Endothelial cell of umbilical vein (primary cell): ENCODE measurements at regions not wholly inside any gene's neighbourhood (a gene's known extent, or its start where the extent isn't known, plus 50 kb on each side); places are given as distances from the start of the nearest gene placed in this dataset.

Experiments used
- BruUV-seq: library from RNA; stranded (reverse); fragments of 400-500 nt; replicated peaks from 2 replicates; lab custom pipeline; 2021; lab: Mats Ljungman, UMichigan
- CTCF ChIA-PET: fragments of 300-600, 350-600 bp; sonication (Branson Sonifier 250); formaldehyde crosslinking; loops from one replicate; lab custom pipeline; 2021; ENCODE audit warnings: antibody characterized with exemption, inconsistent platforms; lab: Charles Lee
- POLR2A ChIA-PET: fragments of 300-600, 350-600 bp; sonication (Branson Sonifier 250); formaldehyde crosslinking; loops from one replicate; lab custom pipeline; 2021; ENCODE audit warnings: antibody characterized with exemption, inconsistent platforms; lab: Charles Lee
- DNase-seq: peaks from one replicate; pipeline ENCODE4 v3.0.0-alpha.2; 2011; ENCODE audit warnings: low read depth, low spot score
- FAIRE-seq: peaks from 2 replicates; lab custom pipeline; 2011; peaks lifted over from hg19 to GRCh38; lab: Jason Lieb, UNC
- H2AFZ ChIP-seq: 2 replicates; pipeline ENCODE4 v1.6.0; 2012; ENCODE audit warnings: low read depth, low read length, control low read depth, inconsistent platforms
- H3K27ac ChIP-seq: 2 replicates; pipeline ENCODE4 v1.5.1; 2011; ENCODE audit warnings: low read depth, mild to moderate bottlenecking, control low read depth, low read length, moderate library complexity; ENCODE audit not compliant: insufficient read depth
- H3K27me3 ChIP-seq, 2 experiments: 2 replicates each; pipeline versions ENCODE4 v1.6.0 to v1.6.1; 2011; ENCODE audit warnings: low read length in 2 of 2, mixed read lengths in 1 of 2; ENCODE audit not compliant: control insufficient read depth in 2 of 2, insufficient read depth in 2 of 2
- H3K36me3 ChIP-seq, 2 experiments: 2 replicates in 1 of 2; 3 replicates in 1 of 2; pipeline ENCODE4 v1.5.1; 2011; ENCODE audit warnings: low read length in 2 of 2, mild to moderate bottlenecking in 1 of 2, moderate library complexity in 1 of 2; ENCODE audit not compliant: control insufficient read depth in 2 of 2, insufficient read depth in 2 of 2; ENCODE audit errors: extremely low read depth in 1 of 2
- H3K4me1 ChIP-seq: 3 replicates; pipeline ENCODE4 v1.5.1; 2011; ENCODE audit warnings: mild to moderate bottlenecking, low read length; ENCODE audit not compliant: control insufficient read depth, insufficient read depth; ENCODE audit errors: extremely low read depth
- H3K4me2 ChIP-seq: 2 replicates; pipeline ENCODE4 v1.6.1; 2011; ENCODE audit warnings: low read length, control low read depth, mixed read lengths; ENCODE audit not compliant: insufficient read depth
- H3K4me3 ChIP-seq, 3 experiments: fragments of 200-600 bp in 1 of 3; sonication (generic), shearing (Covaris generic) in 1 of 3; replicated peaks in 1 of 3; 2 replicates each; pipeline ENCODE4 v1.5.1; 2011 to 2016; ENCODE audit warnings: control low read depth in 3 of 3, low read length in 3 of 3, mild to moderate bottlenecking in 2 of 3, inconsistent platforms in 1 of 3, low read depth in 1 of 3, moderate library complexity in 1 of 3; ENCODE audit not compliant: insufficient read depth in 1 of 3
- H3K79me2 ChIP-seq: 2 replicates; pipeline ENCODE4 v1.6.0; 2012; ENCODE audit warnings: low read length, inconsistent platforms; ENCODE audit not compliant: control insufficient read depth, insufficient read depth
- H3K9ac ChIP-seq: replicated peaks from 2 replicates; pipeline ENCODE3; 2011; ENCODE audit warnings: low read length, control low read depth; ENCODE audit not compliant: insufficient read depth; ENCODE audit errors: extremely low read depth
- H3K9me1 ChIP-seq: replicated peaks from 3 replicates; pipeline ENCODE4 v1.6.0; 2011; ENCODE audit warnings: mild to moderate bottlenecking, low read length; ENCODE audit not compliant: control insufficient read depth, insufficient read depth; ENCODE audit errors: extremely low read depth
- H3K9me3 ChIP-seq: replicated peaks from 2 replicates; pipeline ENCODE4 v1.5.1; 2012; ENCODE audit warnings: low read length, inconsistent platforms; ENCODE audit not compliant: control insufficient read depth, insufficient read depth
- H4K20me1 ChIP-seq: replicated peaks from 2 replicates; pipeline ENCODE3; 2011; ENCODE audit warnings: mild to moderate bottlenecking, low read length; ENCODE audit not compliant: control insufficient read depth, insufficient read depth; ENCODE audit errors: extremely low read depth
- FOS ChIP-seq: IDR thresholded peaks from 2 replicates; pipeline ENCODE4 v1.6.1; 2011; ENCODE audit warnings: mild to moderate bottlenecking, low read length, moderate library complexity, borderline replicate concordance; ENCODE audit not compliant: insufficient read depth
- GATA2 ChIP-seq: IDR thresholded peaks from 2 replicates; pipeline ENCODE4 v1.7.0; 2011; ENCODE audit warnings: low read depth, mild to moderate bottlenecking, moderate library complexity, mixed read lengths, low read length; ENCODE audit not compliant: insufficient read length, insufficient read depth
- JUN ChIP-seq: IDR thresholded peaks from 2 replicates; pipeline ENCODE4 v1.6.1; 2011; ENCODE audit warnings: borderline replicate concordance, low read depth; ENCODE audit not compliant: insufficient read length, insufficient read depth
- MAX ChIP-seq: IDR thresholded peaks from 2 replicates; pipeline ENCODE4 v1.6.1; 2011; ENCODE audit not compliant: insufficient read depth, insufficient read length
- MYC ChIP-seq: IDR thresholded peaks from one replicate; pipeline ENCODE4 v1.6.1; 2011; ENCODE audit warnings: mild to moderate bottlenecking, low read depth, low read length
- POLR2A ChIP-seq: IDR thresholded peaks from 2 replicates; pipeline ENCODE4 v1.6.1; 2012; ENCODE audit warnings: low read depth, mild to moderate bottlenecking, control low read depth, low read length
- POLR2AphosphoS5 ChIP-seq: IDR thresholded peaks from 2 replicates; pipeline ENCODE4 v1.6.1; 2012; ENCODE audit warnings: low read depth, mild to moderate bottlenecking, control low read depth, low read length, moderate library complexity; ENCODE audit not compliant: insufficient read depth
- dilution Hi-C: fragments of 300-500 bp; cut with MboI; formaldehyde crosslinking; loops from one replicate; pipeline ENCODE4 v1.15.0; 2019; ENCODE audit warnings: low sequenced_read_pairs; ENCODE audit not compliant: extremely low pct_ligation_motif_present
- intact Hi-C: fragments of 100-400 bp; cut with micrococcal nuclease; formaldehyde crosslinking; loops from one replicate; pipeline ENCODE4 v1.10.0; 2022

DNA sequence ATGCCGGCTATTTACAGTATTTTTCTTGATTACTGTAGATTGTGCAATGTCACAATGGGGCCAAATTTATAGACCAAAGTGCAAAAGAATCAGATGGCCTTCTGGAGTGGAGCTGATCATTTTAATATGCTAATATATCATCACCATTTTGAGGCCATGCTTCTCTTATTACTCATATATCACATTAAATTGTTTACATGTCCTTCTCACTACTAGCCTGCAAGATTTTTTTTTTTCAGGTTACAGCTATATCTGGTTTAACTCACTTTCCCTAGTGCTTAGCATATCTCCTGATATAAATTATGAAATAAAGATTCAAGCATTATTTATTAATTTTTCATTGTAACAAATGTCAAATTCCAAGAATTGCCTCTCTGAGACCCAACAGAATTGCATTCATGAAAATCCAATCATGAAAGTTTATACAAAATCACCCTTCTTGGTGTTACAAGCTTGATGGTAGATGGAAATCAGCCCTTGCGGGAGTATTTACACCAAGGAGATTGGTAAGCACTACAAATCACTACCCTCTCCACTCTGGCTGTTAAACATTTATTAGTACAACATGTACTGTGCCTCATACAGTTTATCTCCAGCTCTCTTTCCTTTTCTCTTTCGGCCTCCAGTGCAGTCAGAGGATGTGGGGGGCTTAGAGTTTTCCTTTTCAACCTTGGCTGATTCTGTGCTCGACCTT, 703.9 kb downstream of the BRINP1 start:
- no peaks in the 10 kb centered on the region for H4K20me1 ChIP-seq
- ChIA-PET POLR2A (no interaction called here), CTCF (no interaction called here)
- H2AFZ ChIP-seq: no peak overlapping the region
- no peak overlapping the region for H3K27ac ChIP-seq
- no peak overlapping the region for H3K4me3 ChIP-seq
- no peaks in the 10 kb centered on the region for H3K4me1 ChIP-seq
- no peaks in the 10 kb centered on the region for H3K9me1 ChIP-seq
- no peak for DNase-seq
- H3K4me2 ChIP-seq: no peak overlapping the region
- no peaks in the 10 kb centered on the region for H3K36me3 ChIP-seq
- H3K9me3 ChIP-seq: no peaks in the 10 kb centered on the region
- H3K27me3 ChIP-seq: no peaks in the 10 kb centered on the region
- no TSS peak for BruUV-seq
- dilution Hi-C loops: no loop called here
- TF ChIP-seq MAX: no peak
- TF ChIP-seq GATA2: no peak
- no peak for TF ChIP-seq POLR2AphosphoS5
- no peak for TF ChIP-seq MYC
- TF ChIP-seq JUN: no peak
- TF ChIP-seq POLR2A: no peak
- TF ChIP-seq FOS: no peak
- FAIRE-seq: no peak
- intact Hi-C loops: no loop called here
- no peak overlapping the region for H3K9ac ChIP-seq
- H3K79me2 ChIP-seq: no peaks in the 10 kb centered on the region
